Fibroblast of lung (primary cell): ENCODE measurements at regions not wholly inside any gene's neighbourhood (a gene's known extent, or its start where the extent isn't known, plus 50 kb on each side); places are given as distances from the start of the nearest gene placed in this dataset.
"Not testable (repeated sequence)": the region's sequence is repeated elsewhere in the genome, so short reads cannot be mapped to it uniquely, and the experiment has no call there.

Source experiments
- DNase-seq, 2 donors: peaks; one replicate each; pipeline versions ENCODE4 v3.0.0 to v3.0.0-alpha.2; 2010; ENCODE audit warnings: low read depth in 2 of 2
- H2AFZ ChIP-seq: 2 replicates; pipeline ENCODE4 v1.5.1; 2012; ENCODE audit warnings: low read length, control low read depth, inconsistent platforms
- H3K27ac ChIP-seq: 2 replicates; pipeline ENCODE4 v1.5.1; 2011; ENCODE audit warnings: low read length, control low read depth; ENCODE audit not compliant: insufficient read depth
- H3K27me3 ChIP-seq: 2 replicates; pipeline ENCODE4 v1.5.1; 2011; ENCODE audit warnings: mild to moderate bottlenecking, low read length; ENCODE audit not compliant: control insufficient read depth, insufficient read depth
- H3K36me3 ChIP-seq: 2 replicates; pipeline ENCODE4 v1.5.1; 2011; ENCODE audit warnings: low read length; ENCODE audit not compliant: control insufficient read depth, insufficient read depth
- H3K4me1 ChIP-seq: 2 replicates; pipeline ENCODE4 v1.5.1; 2011; ENCODE audit warnings: low read length; ENCODE audit not compliant: control insufficient read depth, insufficient read depth; ENCODE audit errors: extremely low read depth
- H3K4me2 ChIP-seq: 2 replicates; pipeline ENCODE4 v1.5.1; 2011; ENCODE audit warnings: low read length, control low read depth; ENCODE audit not compliant: insufficient read depth; ENCODE audit errors: extremely low read depth
- H3K4me3 ChIP-seq, 4 experiments: fragments of 200-600 bp in 1 of 4; sonication (generic) in 1 of 4; replicated peaks in 1 of 4; 2 replicates each; pipeline ENCODE4 v1.5.1; 2011 to 2016; ENCODE audit warnings: low read length in 4 of 4, low read depth in 3 of 4, mild to moderate bottlenecking in 3 of 4, control low read depth in 2 of 4, inconsistent platforms in 1 of 4, mixed read lengths in 1 of 4; ENCODE audit not compliant: insufficient read depth in 1 of 4; ENCODE audit errors: control extremely low read depth in 1 of 4
- H3K79me2 ChIP-seq: 2 replicates; pipeline ENCODE4 v1.5.1; 2012; ENCODE audit warnings: mild to moderate bottlenecking, low read length, inconsistent platforms; ENCODE audit not compliant: control insufficient read depth, insufficient read depth
- H3K9ac ChIP-seq: 2 replicates; pipeline ENCODE4 v1.5.1; 2011; ENCODE audit warnings: mild to moderate bottlenecking, low read length, control low read depth; ENCODE audit not compliant: insufficient read depth
- H3K9me3 ChIP-seq: 2 replicates; pipeline ENCODE4 v1.5.1; 2012; ENCODE audit warnings: low read depth, low read length; ENCODE audit not compliant: control insufficient read depth, insufficient read depth
- H4K20me1 ChIP-seq: 2 replicates; pipeline ENCODE4 v1.5.1; 2011; ENCODE audit warnings: low read length; ENCODE audit not compliant: control insufficient read depth, insufficient read depth; ENCODE audit errors: extremely low read depth
- EZH2 ChIP-seq: IDR thresholded peaks from 2 replicates; pipeline ENCODE4 v1.5.1; 2012; ENCODE audit warnings: low read length, control low read depth, mild to moderate bottlenecking; ENCODE audit errors: missing control alignments
- TF ChIP-seq, protein P1 (sequence below), 2 donors: IDR thresholded peaks in 1 of 2; conservative IDR thresholded peaks in 1 of 2; 1 replicate in 1 of 2; 2 replicates in 1 of 2; pipeline ENCODE4 v1.5.1; 2011 to 2012; ENCODE audit warnings: low read length in 2 of 2, control low read depth in 1 of 2, inconsistent platforms in 1 of 2, low read depth in 1 of 2, mild to moderate bottlenecking in 1 of 2

DNA sequence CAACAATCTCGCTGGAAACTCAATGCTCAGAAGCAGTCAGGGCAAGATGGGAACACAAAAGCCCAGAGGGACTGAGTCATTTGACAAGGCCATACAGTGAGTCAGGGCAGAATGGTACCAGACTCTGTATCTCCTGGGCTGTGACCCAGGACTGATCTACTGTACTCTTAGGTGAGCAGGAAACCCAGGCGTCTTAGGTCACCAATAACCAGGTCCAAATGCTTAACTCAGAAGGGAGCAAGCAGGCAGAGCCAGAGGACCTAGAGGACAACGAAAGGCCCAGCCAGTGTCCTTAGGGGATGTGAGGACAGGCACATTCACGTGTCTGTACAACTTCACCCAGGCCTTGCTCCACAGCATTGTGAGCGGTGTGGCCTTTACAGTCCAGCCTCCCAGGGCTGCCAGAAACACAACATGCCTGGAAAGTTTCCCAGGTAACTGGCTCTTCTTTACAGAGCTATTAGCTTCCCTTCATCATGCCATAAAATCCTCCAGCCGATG is 69.9 kb downstream of the ARL6IP4 start:
- Histone ChIP-seq H3K27ac (no peak overlapping the region), H3K79me2 (no peaks in the 10 kb centered on the region), H4K20me1 (no peaks in the 10 kb centered on the region), H3K27me3 (no peaks in the 10 kb centered on the region), H3K36me3 (no peaks in the 10 kb centered on the region), H2AFZ (no peak overlapping the region), H3K9ac (no peak overlapping the region), H3K4me2 (peak overlapping the region; percentile 7), H3K4me3 (no peak overlapping the region), H3K4me1 (peaks cover 6% of the 10 kb centered on the region), H3K9me3 (no peaks in the 10 kb centered on the region)
- no peak for TF ChIP-seq EZH2
- TF ChIP-seq, protein P1, sequence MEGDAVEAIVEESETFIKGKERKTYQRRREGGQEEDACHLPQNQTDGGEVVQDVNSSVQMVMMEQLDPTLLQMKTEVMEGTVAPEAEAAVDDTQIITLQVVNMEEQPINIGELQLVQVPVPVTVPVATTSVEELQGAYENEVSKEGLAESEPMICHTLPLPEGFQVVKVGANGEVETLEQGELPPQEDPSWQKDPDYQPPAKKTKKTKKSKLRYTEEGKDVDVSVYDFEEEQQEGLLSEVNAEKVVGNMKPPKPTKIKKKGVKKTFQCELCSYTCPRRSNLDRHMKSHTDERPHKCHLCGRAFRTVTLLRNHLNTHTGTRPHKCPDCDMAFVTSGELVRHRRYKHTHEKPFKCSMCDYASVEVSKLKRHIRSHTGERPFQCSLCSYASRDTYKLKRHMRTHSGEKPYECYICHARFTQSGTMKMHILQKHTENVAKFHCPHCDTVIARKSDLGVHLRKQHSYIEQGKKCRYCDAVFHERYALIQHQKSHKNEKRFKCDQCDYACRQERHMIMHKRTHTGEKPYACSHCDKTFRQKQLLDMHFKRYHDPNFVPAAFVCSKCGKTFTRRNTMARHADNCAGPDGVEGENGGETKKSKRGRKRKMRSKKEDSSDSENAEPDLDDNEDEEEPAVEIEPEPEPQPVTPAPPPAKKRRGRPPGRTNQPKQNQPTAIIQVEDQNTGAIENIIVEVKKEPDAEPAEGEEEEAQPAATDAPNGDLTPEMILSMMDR (conservative IDR thresholded peaks at IDR 0.05 in 1 of 2, IDR thresholded peaks at IDR 0.05 in 1 of 2; ENCODE audit: low read depth in 1 of 2, low read length in 2 of 2) = no peak
- peak in 1 of 2 donors; percentile 70 for DNase-seq

DNA sequence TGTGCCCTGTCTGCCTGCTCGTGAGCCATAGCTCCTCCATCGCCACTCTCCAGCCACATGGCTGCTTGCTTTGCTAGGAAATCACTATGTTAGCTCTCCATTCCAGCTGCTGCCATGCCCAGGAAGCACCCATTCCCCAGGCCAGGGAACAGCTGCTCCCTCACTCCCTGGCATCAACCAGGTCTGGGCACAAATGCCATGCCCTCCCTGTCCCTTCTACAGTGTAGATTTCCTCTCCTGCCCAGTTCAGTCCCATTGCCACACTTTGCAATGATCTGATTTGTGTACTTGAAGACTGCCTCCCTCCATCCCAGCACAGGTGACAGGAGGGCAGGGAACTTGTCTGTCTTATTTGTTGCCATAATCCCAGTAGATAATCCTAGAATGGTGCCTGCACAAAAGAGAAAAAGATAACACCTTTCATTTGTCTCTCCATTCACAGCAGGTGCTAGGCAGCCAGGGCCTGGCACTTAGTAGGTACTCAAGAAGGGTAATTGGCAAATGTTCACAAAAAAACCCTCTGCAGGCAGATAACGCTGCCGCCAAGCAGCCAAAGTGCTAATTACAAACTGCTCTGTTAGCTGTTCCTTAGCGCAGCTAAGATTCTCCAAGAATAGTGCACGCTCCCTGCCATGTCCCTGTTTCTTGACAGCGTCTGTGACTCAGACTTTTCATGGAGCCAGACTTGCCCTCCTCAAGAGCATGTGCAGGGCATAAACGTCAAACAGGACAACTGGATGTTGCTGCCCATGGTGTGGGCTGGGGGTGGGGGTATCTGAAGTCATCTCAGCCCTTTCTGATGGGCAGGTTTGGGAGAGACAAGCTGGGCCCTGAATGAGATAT is 69.1 kb downstream of the ARL6IP4 start:
- Histone ChIP-seq H3K27me3 (no peaks in the 10 kb centered on the region), H3K4me1 (peaks cover 6% of the 10 kb centered on the region), H3K9ac (no peak overlapping the region), H3K79me2 (no peaks in the 10 kb centered on the region), H3K4me2 (peak overlapping the region; percentile 7), H4K20me1 (no peaks in the 10 kb centered on the region), H3K4me3 (no peak overlapping the region), H2AFZ (no peak overlapping the region), H3K27ac (no peak overlapping the region), H3K36me3 (no peaks in the 10 kb centered on the region), H3K9me3 (no peaks in the 10 kb centered on the region)
- TF ChIP-seq, protein P1 (conservative IDR thresholded peaks at IDR 0.05 in 1 of 2, IDR thresholded peaks at IDR 0.05 in 1 of 2; ENCODE audit: low read depth in 1 of 2, low read length in 2 of 2) = no peak
- no peak for TF ChIP-seq EZH2
- peak in 1 of 2 donors; percentile 53 for DNase-seq

DNA sequence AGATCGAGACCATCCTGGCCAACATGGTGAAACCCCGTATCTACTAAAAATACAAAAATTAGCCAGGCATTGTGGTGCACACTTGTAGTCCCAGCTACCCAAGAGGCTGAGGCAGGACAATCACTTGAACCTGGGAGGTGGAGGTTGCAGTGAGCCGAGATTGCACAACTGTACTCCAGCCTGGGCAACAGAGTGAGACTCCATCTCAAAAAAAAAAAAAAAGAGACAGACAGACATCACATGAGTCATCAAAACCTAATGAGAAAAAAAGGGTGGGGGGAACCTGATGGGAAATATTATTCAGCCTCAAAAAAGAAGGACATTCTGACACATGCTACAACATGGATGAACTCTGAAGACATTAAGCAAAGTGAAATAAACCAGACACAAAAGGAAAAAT is 67.4 kb downstream of the ARL6IP4 start:
- DNase-seq, H2AFZ ChIP-seq, H4K20me1 ChIP-seq, H3K4me2 ChIP-seq, H3K9me3 ChIP-seq, H3K27me3 ChIP-seq, H3K4me3 ChIP-seq, H3K36me3 ChIP-seq, H3K79me2 ChIP-seq, H3K27ac ChIP-seq, H3K9ac ChIP-seq: not testable (repeated sequence)
- H3K4me1 ChIP-seq = peaks cover 14% of the 10 kb centered on the region
